ENCODE measurements at regions not wholly inside any gene's neighbourhood (a gene's known extent, or its start where the extent isn't known, plus 50 kb on each side); places are given as distances from the start of the nearest gene placed in this dataset.

GRCh38 chr15:70556151-70556741 is 207.1 kb downstream of the UACA start:
- no peak for TF ChIP-seq CTCF (IDR thresholded peaks at IDR 0.05)
- no peak for DNase-seq (ENCODE audit: low spot score)
- ATAC-seq (ENCODE audit: low FRiP score), result no peak

- no peak for DNase-seq (ENCODE audit: low spot score)
- TF ChIP-seq CTCF (IDR thresholded peaks at IDR 0.05), result no peak
- no peak for ATAC-seq (ENCODE audit: low FRiP score)
Measured at GRCh38 chr15:70555713-70556112, 207.6 kb downstream of the UACA start.

GRCh38 chr15:70547846-70548487 is 215.4 kb downstream of the UACA start:
- TF ChIP-seq CTCF (IDR thresholded peaks at IDR 0.05), result no peak
- ATAC-seq (ENCODE audit: low FRiP score) (no peak), DNase-seq (ENCODE audit: low spot score) (no peak)

- TF ChIP-seq CTCF (IDR thresholded peaks at IDR 0.05), result no peak
- DNase-seq (ENCODE audit: low spot score) (no peak), ATAC-seq (ENCODE audit: low FRiP score) (no peak)
Measured at GRCh38 chr15:70545526-70545925, 217.8 kb downstream of the UACA start.

GRCh38 chr15:70541511-70541910 is 221.8 kb downstream of the UACA start:
- DNase-seq (ENCODE audit: low spot score) (no peak), ATAC-seq (ENCODE audit: low FRiP score) (no peak)
- TF ChIP-seq CTCF (IDR thresholded peaks at IDR 0.05), result no peak

- ATAC-seq (ENCODE audit: low FRiP score) (no peak), DNase-seq (ENCODE audit: low spot score) (no peak)
- no peak for TF ChIP-seq CTCF (IDR thresholded peaks at IDR 0.05)
Measured at GRCh38 chr15:70539912-70540530, 223.3 kb downstream of the UACA start.

GRCh38 chr15:70539409-70539808 is 223.9 kb downstream of the UACA start:
- no peak for ATAC-seq (ENCODE audit: low FRiP score)
- DNase-seq (ENCODE audit: low spot score), result no peak
- no peak for TF ChIP-seq CTCF (IDR thresholded peaks at IDR 0.05)
